PC-9 (cell line): ENCODE measurements at regions not wholly inside any gene's neighbourhood (a gene's known extent, or its start where the extent isn't known, plus 50 kb on each side); places are given as distances from the start of the nearest gene placed in this dataset.

Experiments
- BruUV-seq: library from RNA; stranded (reverse); fragments of 400-500 nt; replicated peaks from 2 replicates; lab custom pipeline; 2021; lab: Mats Ljungman, UMichigan
- CTCF ChIA-PET: fragments of 300-600 bp; sonication (Branson Sonifier 250); formaldehyde crosslinking; loops from one replicate; lab custom pipeline; 2022; ENCODE audit warnings: antibody characterized with exemption; lab: Charles Lee
- POLR2A ChIA-PET: fragments of 300-600 bp; sonication (Branson Sonifier 250); formaldehyde crosslinking; loops from one replicate; lab custom pipeline; 2022; ENCODE audit warnings: antibody characterized with exemption; ENCODE audit not compliant: unreplicated experiment; lab: Charles Lee
- DNase-seq, 2 experiments: peaks; one replicate each; pipeline versions ENCODE4 v3.0.0 to v3.0.0-alpha.2; 2015 to 2022; ENCODE audit warnings: mixed read lengths in 1 of 2
- H2AFZ ChIP-seq: fragments of 200-600 bp; sonication (generic); 2 replicates; pipeline ENCODE4 v1.8.1; 2017; ENCODE audit warnings: antibody characterized with exemption
- H3F3A ChIP-seq: fragments of 200-600 bp; sonication (generic); 2 replicates; pipeline ENCODE4 v1.8.1; 2017; ENCODE audit warnings: antibody characterized with exemption, mild to moderate bottlenecking, low read depth; ENCODE audit not compliant: insufficient read depth
- H3K27ac ChIP-seq: fragments of 200-600 bp; sonication (generic); 2 replicates; pipeline ENCODE4 v1.6.1; 2016; ENCODE audit warnings: mixed run types
- H3K27me3 ChIP-seq: fragments of 200-600 bp; sonication (generic); 2 replicates; pipeline ENCODE4 v1.6.1; 2016; ENCODE audit warnings: low read depth, mixed run types; ENCODE audit not compliant: insufficient read depth
- H3K36me3 ChIP-seq: fragments of 200-600 bp; sonication (generic); 2 replicates; pipeline ENCODE4 v1.6.1; 2016; ENCODE audit warnings: low read depth, mixed run types
- H3K4me1 ChIP-seq: fragments of 200-600 bp; sonication (generic); replicated peaks from 2 replicates; pipeline ENCODE4 v1.6.1; 2016; ENCODE audit warnings: mixed run types; ENCODE audit not compliant: insufficient read depth
- H3K4me2 ChIP-seq: fragments of 200-600 bp; sonication (generic); 2 replicates; pipeline ENCODE4 v1.6.1; 2017; ENCODE audit warnings: mixed run types
- H3K4me3 ChIP-seq: fragments of 200-600 bp; sonication (generic); 2 replicates; pipeline ENCODE4 v1.6.1; 2016; ENCODE audit warnings: mixed run types
- H3K79me2 ChIP-seq: fragments of 200-600 bp; sonication (generic); 2 replicates; pipeline ENCODE4 v1.6.1; 2017; ENCODE audit warnings: low read depth, mixed run types
- H3K9me2 ChIP-seq: fragments of 200-600 bp; sonication (generic); 2 replicates; pipeline ENCODE4 v1.8.1; 2017; ENCODE audit warnings: mild to moderate bottlenecking; ENCODE audit not compliant: insufficient read depth
- H3K9me3 ChIP-seq: fragments of 200-600 bp; sonication (generic); 2 replicates; pipeline ENCODE4 v1.8.1; 2016; ENCODE audit warnings: low read depth; ENCODE audit not compliant: insufficient read depth
- H4K20me1 ChIP-seq: fragments of 200-600 bp; sonication (generic); 2 replicates; pipeline ENCODE4 v1.8.1; 2017; ENCODE audit not compliant: insufficient read depth
- EZH2 ChIP-seq: fragments of 200-600 bp; sonication (generic); IDR thresholded peaks from 2 replicates; pipeline ENCODE4 v1.8.0; 2017; ENCODE audit warnings: antibody characterized with exemption, low read depth
- intact Hi-C: fragments of 100-400 bp; cut with micrococcal nuclease; formaldehyde crosslinking; loops from one replicate; pipeline ENCODE4 v1.10.0; 2022; ENCODE audit not compliant: unreplicated experiment
- TF ChIP-seq, protein P1 (sequence below): fragments of 200-600 bp; sonication (generic); conservative IDR thresholded peaks from 2 replicates; pipeline ENCODE4 v1.6.1; 2017; ENCODE audit warnings: mixed run types, antibody characterized with exemption, mild to moderate bottlenecking, moderate library complexity

DNA sequence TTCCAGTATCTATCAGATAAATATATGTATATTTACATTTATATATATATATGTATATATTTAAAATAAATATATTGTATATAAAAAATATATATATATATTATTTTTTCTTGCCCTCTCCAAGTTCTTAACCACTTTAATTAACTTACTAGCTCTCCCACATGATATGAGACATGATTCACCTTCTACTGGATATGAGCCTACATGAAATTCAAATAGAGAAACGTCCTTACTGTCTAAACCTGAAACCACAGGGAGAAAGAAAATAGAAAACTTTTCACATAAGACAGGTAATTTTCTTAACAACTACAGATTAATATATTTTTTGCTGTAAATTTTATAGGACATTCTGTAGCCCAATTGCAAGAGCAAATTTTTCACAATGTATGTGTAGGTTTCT lies 391.6 kb downstream of the ETS1 start:
- H3K4me1 ChIP-seq = no peaks in the 10 kb centered on the region
- ChIA-PET CTCF (interaction anchor here (0.7 kb wide), 1 partner anchor 69 kb away, joined by 3 read pairs; no protein-coding TSS in a partner anchor), POLR2A (no interaction called here)
- H3F3A ChIP-seq = no peaks in the 10 kb centered on the region
- H3K4me2 ChIP-seq = no peak overlapping the region
- no peaks in the 10 kb centered on the region for H3K9me2 ChIP-seq
- no peaks in the 10 kb centered on the region for H3K36me3 ChIP-seq
- BruUV-seq = no TSS peak
- TF ChIP-seq, protein P1, sequence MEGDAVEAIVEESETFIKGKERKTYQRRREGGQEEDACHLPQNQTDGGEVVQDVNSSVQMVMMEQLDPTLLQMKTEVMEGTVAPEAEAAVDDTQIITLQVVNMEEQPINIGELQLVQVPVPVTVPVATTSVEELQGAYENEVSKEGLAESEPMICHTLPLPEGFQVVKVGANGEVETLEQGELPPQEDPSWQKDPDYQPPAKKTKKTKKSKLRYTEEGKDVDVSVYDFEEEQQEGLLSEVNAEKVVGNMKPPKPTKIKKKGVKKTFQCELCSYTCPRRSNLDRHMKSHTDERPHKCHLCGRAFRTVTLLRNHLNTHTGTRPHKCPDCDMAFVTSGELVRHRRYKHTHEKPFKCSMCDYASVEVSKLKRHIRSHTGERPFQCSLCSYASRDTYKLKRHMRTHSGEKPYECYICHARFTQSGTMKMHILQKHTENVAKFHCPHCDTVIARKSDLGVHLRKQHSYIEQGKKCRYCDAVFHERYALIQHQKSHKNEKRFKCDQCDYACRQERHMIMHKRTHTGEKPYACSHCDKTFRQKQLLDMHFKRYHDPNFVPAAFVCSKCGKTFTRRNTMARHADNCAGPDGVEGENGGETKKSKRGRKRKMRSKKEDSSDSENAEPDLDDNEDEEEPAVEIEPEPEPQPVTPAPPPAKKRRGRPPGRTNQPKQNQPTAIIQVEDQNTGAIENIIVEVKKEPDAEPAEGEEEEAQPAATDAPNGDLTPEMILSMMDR = no peak
- no peak for TF ChIP-seq EZH2
- no peak overlapping the region for H3K4me3 ChIP-seq
- no peak overlapping the region for H3K27ac ChIP-seq
- no peaks in the 10 kb centered on the region for H3K27me3 ChIP-seq
- intact Hi-C loops = no loop called here
- no peaks in the 10 kb centered on the region for H3K9me3 ChIP-seq
- no peak overlapping the region for H2AFZ ChIP-seq
- H3K79me2 ChIP-seq = no peaks in the 10 kb centered on the region
- no peaks in the 10 kb centered on the region for H4K20me1 ChIP-seq
- no peak for DNase-seq

DNA sequence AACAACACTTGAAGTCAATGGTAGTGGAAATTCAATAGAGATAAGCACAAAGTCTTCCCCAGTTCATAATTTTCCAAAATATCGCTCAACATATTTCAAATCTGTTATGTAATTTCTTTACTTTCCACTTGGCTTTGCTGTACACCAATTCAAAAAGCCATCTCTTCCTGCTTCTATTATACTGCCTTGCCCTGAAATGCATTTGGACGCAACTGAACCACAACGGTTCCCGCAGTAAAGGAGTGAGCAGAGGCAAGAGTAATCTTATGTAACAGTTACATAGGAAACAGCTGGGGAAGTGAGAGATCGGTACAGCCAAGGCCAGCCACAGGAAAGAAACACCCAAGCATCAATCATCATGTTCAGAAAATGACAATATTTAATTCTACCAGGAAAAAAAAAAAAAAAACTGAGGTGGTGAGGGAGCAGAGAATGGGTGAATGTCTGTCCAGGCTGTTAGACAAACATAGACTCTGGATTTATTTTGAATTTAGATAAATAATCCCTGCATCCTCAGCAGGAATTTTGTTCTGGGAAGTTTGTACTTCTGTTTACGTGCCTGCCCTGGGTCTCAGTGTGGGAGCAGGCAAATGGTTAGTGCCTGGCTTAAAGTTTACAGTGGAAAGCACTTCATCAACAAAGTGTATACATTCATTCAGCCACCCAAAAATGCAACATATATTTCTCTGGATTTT lies 392.2 kb downstream of the ETS1 start:
- no peaks in the 10 kb centered on the region for H3F3A ChIP-seq
- intact Hi-C loops = no loop called here

DNA sequence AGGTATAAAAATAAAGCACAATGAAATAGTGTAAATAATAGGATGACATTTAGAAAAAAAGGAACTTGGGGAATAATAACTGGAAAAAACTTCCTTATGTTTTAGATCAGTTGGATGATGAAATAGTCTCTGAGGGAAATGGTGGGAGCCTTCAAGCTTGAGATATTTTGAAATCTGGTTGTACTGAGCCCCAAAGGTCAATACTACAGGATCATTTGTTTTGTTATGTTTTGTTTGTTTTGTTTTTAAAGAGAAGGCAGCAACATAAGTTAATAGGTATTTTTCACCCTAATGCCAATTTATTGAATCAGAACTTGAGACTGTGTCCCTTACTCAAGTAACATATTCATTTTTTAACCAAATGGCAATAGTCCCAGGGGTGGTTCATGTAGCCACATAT lies 393.1 kb downstream of the ETS1 start:
- TF ChIP-seq EZH2 = no peak
- TF ChIP-seq, protein P1 = no peak
- Histone ChIP-seq H2AFZ (no peak overlapping the region), H3K27me3 (no peaks in the 10 kb centered on the region), H3K4me1 (no peaks in the 10 kb centered on the region), H3F3A (no peaks in the 10 kb centered on the region), H3K9me3 (no peaks in the 10 kb centered on the region), H3K27ac (no peak overlapping the region), H3K36me3 (no peaks in the 10 kb centered on the region), H3K4me2 (no peak overlapping the region), H3K4me3 (no peak overlapping the region), H3K9me2 (no peaks in the 10 kb centered on the region), H3K79me2 (no peaks in the 10 kb centered on the region), H4K20me1 (no peaks in the 10 kb centered on the region)
- no TSS peak for BruUV-seq
- intact Hi-C loops = no loop called here
- POLR2A ChIA-PET = no interaction called here
- DNase-seq = no peak
- CTCF ChIA-PET = no interaction called here

More for the DNA sequence above, 392.2 kb downstream of the ETS1 start:
- no peaks in the 10 kb centered on the region for H3K79me2 ChIP-seq
- no peaks in the 10 kb centered on the region for H3K27me3 ChIP-seq
- H3K27ac ChIP-seq = no peak overlapping the region
- no peak overlapping the region for H3K4me2 ChIP-seq
- BruUV-seq = no TSS peak
- no peaks in the 10 kb centered on the region for H3K36me3 ChIP-seq
- no peaks in the 10 kb centered on the region for H3K9me2 ChIP-seq
- H3K4me3 ChIP-seq = no peak overlapping the region
- no peaks in the 10 kb centered on the region for H4K20me1 ChIP-seq
- TF ChIP-seq, protein P1 = no peak
- TF ChIP-seq EZH2 = no peak
- DNase-seq = no peak
- H3K9me3 ChIP-seq = no peaks in the 10 kb centered on the region
- H3K4me1 ChIP-seq = no peaks in the 10 kb centered on the region
- no peak overlapping the region for H2AFZ ChIP-seq
- ChIA-PET CTCF (no interaction called here), POLR2A (no interaction called here)
